IMR-90 (cell line): ENCODE measurements at regions not wholly inside any gene's neighbourhood (a gene's known extent, or its start where the extent isn't known, plus 50 kb on each side); places are given as distances from the start of the nearest gene placed in this dataset.

Source experiments
- ATAC-seq: fragments of 200-7000 bp; cut with Tn5 transposase; 2 replicates; pipeline ENCODE4 v1.9.1; 2020; ENCODE audit warnings: low read depth, mild to moderate bottlenecking, moderate library complexity
- BruUV-seq: library from RNA; stranded (reverse); fragments of 400-500 nt; replicated peaks from 2 replicates; lab custom pipeline; 2021; lab: Mats Ljungman, UMichigan
- CTCF ChIA-PET: fragments of 300-600 bp; formaldehyde crosslinking; extraction: SDS; loops from one replicate; lab custom pipeline; 2021; ENCODE audit warnings: antibody characterized with exemption; lab: Yijun Ruan, JAX
- POLR2A ChIA-PET: fragments of 300-600 bp; sonication (Branson Sonifier 250); formaldehyde crosslinking; loops from one replicate; lab custom pipeline; 2022; ENCODE audit warnings: antibody characterized with exemption; ENCODE audit not compliant: unreplicated experiment; lab: Charles Lee
- DNase-seq: peaks from one replicate; pipeline ENCODE4 v3.0.0; 2013
- H2AFZ ChIP-seq: replicated peaks from 2 replicates; pipeline ENCODE3; 2013; ENCODE audit warnings: low read length, mild to moderate bottlenecking; ENCODE audit not compliant: poor library complexity
- H2AK5ac ChIP-seq: 2 replicates; pipeline ENCODE4 v1.6.1; 2013; ENCODE audit warnings: low read depth, low read length, inconsistent platforms
- H2AK9ac ChIP-seq: replicated peaks from 2 replicates; pipeline ENCODE3; 2013; ENCODE audit warnings: mild to moderate bottlenecking, low read depth, low read length, moderate library complexity; ENCODE audit not compliant: poor library complexity
- H2BK120ac ChIP-seq: 2 replicates; pipeline ENCODE4 v1.6.1; 2013; ENCODE audit warnings: low read depth, low read length, inconsistent platforms
- H2BK15ac ChIP-seq: 3 replicates; pipeline ENCODE4 v1.6.1; 2013; ENCODE audit warnings: low read depth, low read length, inconsistent platforms
- H2BK20ac ChIP-seq: 2 replicates; pipeline ENCODE4 v1.6.1; 2013; ENCODE audit warnings: low read depth, mild to moderate bottlenecking, inconsistent platforms, low read length, moderate library complexity
- H2BK5ac ChIP-seq: 2 replicates; pipeline ENCODE4 v1.6.1; 2013; ENCODE audit warnings: mild to moderate bottlenecking, low read depth, low read length, inconsistent platforms; ENCODE audit not compliant: poor library complexity, severe bottlenecking
- H3K14ac ChIP-seq: replicated peaks from 2 replicates; pipeline ENCODE4 v1.6.1; 2013; ENCODE audit warnings: low read depth, low read length, inconsistent platforms
- H3K18ac ChIP-seq: 2 replicates; pipeline ENCODE4 v1.6.1; 2013; ENCODE audit warnings: low read depth, low read length, control low read depth
- H3K23ac ChIP-seq: 2 replicates; pipeline ENCODE4 v1.6.1; 2013; ENCODE audit warnings: low read depth, low read length, inconsistent platforms
- H3K27ac ChIP-seq: 2 replicates; pipeline ENCODE4 v1.5.1; 2013; ENCODE audit warnings: mild to moderate bottlenecking, control low read depth, low read length; ENCODE audit not compliant: insufficient read depth
- H3K27me3 ChIP-seq: 2 replicates; pipeline ENCODE4 v1.6.1; 2013; ENCODE audit warnings: low read length; ENCODE audit not compliant: control insufficient read depth, insufficient read depth
- H3K36me3 ChIP-seq: 2 replicates; pipeline ENCODE4 v1.6.1; 2013; ENCODE audit warnings: low read length, mixed read lengths; ENCODE audit not compliant: control insufficient read depth, insufficient read depth
- H3K4ac ChIP-seq: 2 replicates; pipeline ENCODE4 v1.6.1; 2013; ENCODE audit warnings: low read depth, low read length, inconsistent platforms
- H3K4me1 ChIP-seq: 2 replicates; pipeline ENCODE4 v1.6.1; 2013; ENCODE audit warnings: low read length, mixed read lengths; ENCODE audit not compliant: control insufficient read depth, insufficient read depth
- H3K4me2 ChIP-seq: 2 replicates; pipeline ENCODE4 v1.6.1; 2013; ENCODE audit warnings: low read depth, mild to moderate bottlenecking, control low read depth, low read length, moderate library complexity
- H3K4me3 ChIP-seq: 2 replicates; pipeline ENCODE4 v1.5.1; 2013; ENCODE audit warnings: low read depth, mild to moderate bottlenecking, control low read depth, low read length, moderate library complexity; ENCODE audit not compliant: insufficient read depth
- H3K56ac ChIP-seq: 2 replicates; pipeline ENCODE4 v1.6.1; 2013; ENCODE audit warnings: low read length, inconsistent platforms; ENCODE audit not compliant: insufficient read depth; ENCODE audit errors: extremely low read depth
- H3K79me1 ChIP-seq, 2 experiments: 2 replicates each; pipeline ENCODE4 v1.6.1; 2013; ENCODE audit warnings: low read length in 2 of 2, inconsistent platforms in 1 of 2, low read depth in 1 of 2
- H3K9ac ChIP-seq: 2 replicates; pipeline ENCODE4 v1.6.1; 2013; ENCODE audit warnings: low read depth, low read length, control low read depth
- H3K9me1 ChIP-seq: 2 replicates; pipeline ENCODE4 v1.6.1; 2013; ENCODE audit warnings: low read length, inconsistent platforms; ENCODE audit not compliant: insufficient read depth
- H3K9me3 ChIP-seq: 2 replicates; pipeline ENCODE4 v1.6.1; 2013; ENCODE audit warnings: low read length; ENCODE audit not compliant: control insufficient read depth, insufficient read depth
- H4K20me1 ChIP-seq: 2 replicates; pipeline ENCODE4 v1.6.1; 2013; ENCODE audit warnings: low read length, inconsistent platforms; ENCODE audit not compliant: insufficient read depth
- H4K5ac ChIP-seq: 2 replicates; pipeline ENCODE4 v1.6.1; 2013; ENCODE audit warnings: mild to moderate bottlenecking, low read depth, low read length, control low read depth
- H4K8ac ChIP-seq, 2 experiments: 2 replicates each; pipeline ENCODE4 v1.6.1; 2013; ENCODE audit warnings: low read depth in 2 of 2, low read length in 2 of 2, control low read depth in 1 of 2, inconsistent platforms in 1 of 2
- H4K91ac ChIP-seq: 2 replicates; pipeline ENCODE4 v1.6.1; 2013; ENCODE audit warnings: low read depth, low read length, inconsistent platforms; ENCODE audit not compliant: insufficient read depth
- CEBPB ChIP-seq: IDR thresholded peaks from 2 replicates; pipeline ENCODE4 v1.6.1; 2012; ENCODE audit warnings: low read depth, low read length, improper control_type of control experiment
- RAD21 ChIP-seq: IDR thresholded peaks from 2 replicates; pipeline ENCODE4 v1.6.1; 2012; ENCODE audit warnings: low read length, improper control_type of control experiment
- WGBS, 2 experiments: methylation state at CpG; one replicate each; pipeline versions ENCODE4 v1.1.5 to v1.1.7; 2013; ENCODE audit warnings: missing lambda C conversion rate in 2 of 2; ENCODE audit not compliant: insufficient read length in 1 of 2; ENCODE audit errors: extremely low coverage in 2 of 2; 5-methylcytosine and 5-hydroxymethylcytosine counted together
- dilution Hi-C: fragments of 300-500 bp; cut with HindIII; formaldehyde crosslinking; loops from one replicate; pipeline ENCODE4 v1.14.3; 2018; ENCODE audit warnings: low sequenced_read_pairs; ENCODE audit not compliant: unreplicated experiment
- in situ Hi-C: fragments of 300-500 bp; cut with MboI; formaldehyde crosslinking; loops from 3 replicates; pipeline ENCODE4 v1.14.3; 2019; ENCODE audit warnings: low sequenced_read_pairs, inconsistent platforms, mixed read lengths
- intact Hi-C: fragments of 100-400 bp; cut with micrococcal nuclease; formaldehyde crosslinking; loops from 2 replicates; pipeline ENCODE4 v1.10.0; 2022
- TF ChIP-seq, protein P1 (sequence below): fragments of 150-350 bp; IDR thresholded peaks from 2 replicates; pipeline ENCODE4 v1.6.1; 2016; ENCODE audit warnings: low read depth, mild to moderate bottlenecking, low read length, moderate library complexity, borderline replicate concordance

DNA sequence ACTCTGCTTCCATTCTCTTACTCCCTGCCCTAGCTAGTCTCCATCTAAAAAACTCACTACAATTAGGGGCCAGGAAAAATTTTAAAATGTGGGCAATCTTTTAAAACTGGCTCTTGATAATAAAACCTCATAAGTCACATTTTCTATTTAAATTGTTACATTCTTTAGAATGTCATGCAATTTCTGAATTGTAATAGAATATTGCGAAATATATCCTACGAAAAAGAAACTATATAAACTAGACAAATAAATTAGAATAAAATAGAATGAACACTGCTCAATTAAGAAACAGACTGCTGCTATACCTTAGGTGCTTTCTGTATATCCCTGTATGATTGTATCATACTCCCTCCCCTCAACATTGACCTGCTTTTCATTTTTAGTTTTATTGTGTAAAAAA lies 826.0 kb downstream of the IGSF11 start:
- WGBS, 2 experiments: no CpG with 5 or more reads among the region's 2 CpGs
- no TSS peak for BruUV-seq
- no peak overlapping the region for H3K14ac ChIP-seq
- dilution Hi-C loops (no loop called here), intact Hi-C loops (no loop called here), in situ Hi-C loops (no loop called here)
- no peak overlapping the region for H2BK120ac ChIP-seq
- H3K27me3 ChIP-seq: no peaks in the 10 kb centered on the region
- DNase-seq (no peak), ATAC-seq (no peak)
- H3K4me1 ChIP-seq: no peaks in the 10 kb centered on the region
- no peak overlapping the region for H3K56ac ChIP-seq
- H3K9me1 ChIP-seq: no peaks in the 10 kb centered on the region
- no peak overlapping the region for H2BK20ac ChIP-seq
- H3K79me1 ChIP-seq: no peaks in the 10 kb centered on the region
- H4K20me1 ChIP-seq: no peaks in the 10 kb centered on the region
- no peak overlapping the region for H2AK9ac ChIP-seq
- no peak overlapping the region for H3K4ac ChIP-seq
- no peak overlapping the region for H2BK15ac ChIP-seq
- ChIA-PET CTCF (no interaction called here), POLR2A (no interaction called here)
- no peak overlapping the region for H3K4me2 ChIP-seq
- no peak overlapping the region for H3K18ac ChIP-seq
- H3K9ac ChIP-seq: no peak overlapping the region
- no peak overlapping the region for H2BK5ac ChIP-seq
- no peak overlapping the region for H2AK5ac ChIP-seq
- no peak overlapping the region for H3K23ac ChIP-seq
- no peak overlapping the region for H2AFZ ChIP-seq
- TF ChIP-seq CEBPB: peak; percentile 63; the same call in 1 of the 2 replicates
- no peak for TF ChIP-seq RAD21
- TF ChIP-seq, protein P1, sequence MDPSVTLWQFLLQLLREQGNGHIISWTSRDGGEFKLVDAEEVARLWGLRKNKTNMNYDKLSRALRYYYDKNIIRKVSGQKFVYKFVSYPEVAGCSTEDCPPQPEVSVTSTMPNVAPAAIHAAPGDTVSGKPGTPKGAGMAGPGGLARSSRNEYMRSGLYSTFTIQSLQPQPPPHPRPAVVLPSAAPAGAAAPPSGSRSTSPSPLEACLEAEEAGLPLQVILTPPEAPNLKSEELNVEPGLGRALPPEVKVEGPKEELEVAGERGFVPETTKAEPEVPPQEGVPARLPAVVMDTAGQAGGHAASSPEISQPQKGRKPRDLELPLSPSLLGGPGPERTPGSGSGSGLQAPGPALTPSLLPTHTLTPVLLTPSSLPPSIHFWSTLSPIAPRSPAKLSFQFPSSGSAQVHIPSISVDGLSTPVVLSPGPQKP: no peak
- no peaks in the 10 kb centered on the region for H3K9me3 ChIP-seq
- no peak overlapping the region for H4K91ac ChIP-seq
- no peak overlapping the region for H4K5ac ChIP-seq
- no peak overlapping the region for H4K8ac ChIP-seq
- H3K27ac ChIP-seq: no peak overlapping the region
- no peak overlapping the region for H3K4me3 ChIP-seq
- no peaks in the 10 kb centered on the region for H3K36me3 ChIP-seq
